ENCODE measurements at regions not wholly inside any gene's neighbourhood (a gene's known extent, or its start where the extent isn't known, plus 50 kb on each side); places are given as distances from the start of the nearest gene placed in this dataset.

- no peak for TF ChIP-seq ZNF138 (CRISPR knock-in tag; IDR thresholded peaks at IDR 0.05; ENCODE audit: low read depth)
Observed at GRCh38 chr6:27157459-27158315, 89.8 kb upstream of the PRSS16 start (continued).

- Histone ChIP-seq H3K9ac (ENCODE audit: insufficient read depth, low read depth, low read length) (no peak overlapping the region), H3K9me3 (ENCODE audit: low read length) (no peaks in the 10 kb centered on the region), H2AFZ (ENCODE audit: low read length) (no peak overlapping the region), H3K27ac (ENCODE audit: extremely low read length, insufficient read depth, low read length) (no peak overlapping the region), H3K36me3 (replicated peaks in 1 of 2; ENCODE audit: control insufficient read depth in 1 of 2, insufficient read depth in 2 of 2, low read length in 2 of 2) (no peaks in the 10 kb centered on the region), H4K20me1 (ENCODE audit: insufficient read depth, low read length) (no peaks in the 10 kb centered on the region), H3K4me2 (ENCODE audit: low read depth, low read length) (peak overlapping the region; percentile 89; the same call in 1 of the 2 replicates), H3K79me2 (ENCODE audit: insufficient read depth, low read length) (no peaks in the 10 kb centered on the region), H3K27me3 (ENCODE audit: control insufficient read depth in 1 of 2, insufficient read depth in 2 of 2, low read length in 2 of 2) (no peaks in the 10 kb centered on the region; a peak in 1 of 5 replicates), H3K4me1 (ENCODE audit: insufficient read depth, low read length) (peaks cover 22% of the 10 kb centered on the region), H3K4me3 (replicated peaks in 1 of 3; ENCODE audit: insufficient read depth in 1 of 3, low read depth in 2 of 3, low read length in 3 of 3) (no peak overlapping the region; a peak in 1 of 6 replicates)
- CTCF ChIA-PET (ENCODE audit: low intra/inter-chr PET ratio, low total read pairs): interaction anchor here (2.1 kb wide), 1 partner anchor 31 kb away, joined by 21 read pairs; no protein-coding TSS in a partner anchor
- DNase-seq (ENCODE audit: low spot score): no peak
- BruUV-seq (replicated peaks): no TSS peak
- 64% methylated on average over 4 of the region's 4 CpGs for WGBS (ENCODE audit: low lambda C conversion rate)
- no peak; the same call in 2 of the 3 replicates for ATAC-seq
- POLR2A ChIA-PET: no interaction called here
- FAIRE-seq: no peak
- TF ChIP-seq HNF1B (CRISPR knock-in tag; IDR thresholded peaks at IDR 0.05) (no peak), MTA1 (CRISPR knock-in tag; IDR thresholded peaks at IDR 0.05; ENCODE audit: borderline replicate concordance) (no peak), ADNP (CRISPR knock-in tag; IDR thresholded peaks at IDR 0.05) (no peak), CHD4 (IDR thresholded peaks at IDR 0.05; ENCODE audit: borderline replicate concordance, low read length) (0 out of 2 replicates have a peak, but pooled peaks have one; percentile 16), IRF2 (CRISPR knock-in tag; IDR thresholded peaks at IDR 0.05) (no peak), ZMYM4 (CRISPR knock-in tag; IDR thresholded peaks at IDR 0.05) (no peak), SMYD3 (CRISPR knock-in tag; IDR thresholded peaks at IDR 0.05) (no peak), NONO (IDR thresholded peaks at IDR 0.05) (no peak), NONO (CRISPR knock-in tag; conservative IDR thresholded peaks at IDR 0.05) (no peak), ZSCAN5A (CRISPR knock-in tag; IDR thresholded peaks at IDR 0.05; ENCODE audit: borderline replicate concordance) (no peak), ZC3H13 (CRISPR knock-in tag; IDR thresholded peaks at IDR 0.05) (no peak), IKZF4 (CRISPR knock-in tag; IDR thresholded peaks at IDR 0.05; ENCODE audit: borderline replicate concordance, low read depth, not compliant biosample characterization) (no peak), ZMAT3 (CRISPR knock-in tag; conservative IDR thresholded peaks at IDR 0.05) (no peak), ZMYM2 (CRISPR knock-in tag; IDR thresholded peaks at IDR 0.05) (0 out of 2 replicates have a peak, but pooled peaks have one; percentile 38)
- intact Hi-C loops (cut with micrococcal nuclease; ENCODE audit: unreplicated experiment) (loop anchor here (1.0 kb wide), 1 partner anchor 31 kb away; no protein-coding TSS in a partner anchor), in situ Hi-C loops (cut with HindIII; ENCODE audit: extremely low pct_ligation_motif_present, low pct_unique_long_range_greater_than_20kb) (no loop called here)
Observed at GRCh38 chr6:27158316-27158643, 89.2 kb upstream of the PRSS16 start.

Measured in HepG2 (cell line).